Epithelial cell of esophagus (primary cell): ENCODE measurements at regions not wholly inside any gene's neighbourhood (a gene's known extent, or its start where the extent isn't known, plus 50 kb on each side); places are given as distances from the start of the nearest gene placed in this dataset.

ENCODE experiments used
- DNase-seq: peaks from one replicate; pipeline ENCODE4 v3.0.0; 2010; ENCODE audit warnings: low read depth
- H3K4me3 ChIP-seq: 2 replicates; pipeline ENCODE4 v1.5.1; 2011; ENCODE audit warnings: mild to moderate bottlenecking, low read length, control low read depth
- CTCF ChIP-seq: IDR thresholded peaks from 2 replicates; pipeline ENCODE4 v1.5.1; 2011; ENCODE audit warnings: low read depth, mild to moderate bottlenecking, low read length, control low read depth, inconsistent platforms; ENCODE audit not compliant: insufficient read depth; ENCODE audit errors: missing control alignments

GRCh38 chr3:8443829-8444791, 57.5 kb upstream of the LMCD1 start:
- H3K4me3 ChIP-seq = no peak overlapping the region
- peak; percentile 97 for DNase-seq
- TF ChIP-seq CTCF = no peak

DNA sequence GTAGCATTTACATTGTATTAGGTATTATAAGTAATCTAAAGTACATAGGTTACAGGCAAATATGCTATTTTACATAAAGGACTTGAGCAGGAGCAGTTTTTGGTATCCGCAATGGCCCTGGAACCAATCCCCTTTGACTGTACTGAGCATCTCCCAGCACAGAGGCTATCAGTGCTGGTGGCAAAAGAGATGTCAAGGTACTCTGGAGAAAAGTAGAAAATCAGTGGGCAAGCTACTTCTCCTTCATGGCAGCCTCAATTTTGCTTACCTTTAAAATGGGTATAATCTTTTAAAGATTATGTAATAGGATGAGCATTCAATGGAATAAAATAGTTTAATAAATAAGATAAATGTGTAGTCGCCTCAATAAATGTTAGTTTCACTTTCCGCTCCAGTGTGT, 56.7 kb upstream of the LMCD1 start:
- DNase-seq = no peak
- H3K4me3 ChIP-seq = no peak overlapping the region
- no peak for TF ChIP-seq CTCF

- H3K4me3 ChIP-seq = no peak overlapping the region
- peak; percentile 75 for DNase-seq
- no peak for TF ChIP-seq CTCF
Measured at GRCh38 chr3:8445861-8446260, 55.8 kb upstream of the LMCD1 start.

GRCh38 chr3:8446845-8447244, 54.8 kb upstream of the LMCD1 start:
- DNase-seq = peak; percentile 24
- TF ChIP-seq CTCF = no peak
- no peak overlapping the region for H3K4me3 ChIP-seq

DNA sequence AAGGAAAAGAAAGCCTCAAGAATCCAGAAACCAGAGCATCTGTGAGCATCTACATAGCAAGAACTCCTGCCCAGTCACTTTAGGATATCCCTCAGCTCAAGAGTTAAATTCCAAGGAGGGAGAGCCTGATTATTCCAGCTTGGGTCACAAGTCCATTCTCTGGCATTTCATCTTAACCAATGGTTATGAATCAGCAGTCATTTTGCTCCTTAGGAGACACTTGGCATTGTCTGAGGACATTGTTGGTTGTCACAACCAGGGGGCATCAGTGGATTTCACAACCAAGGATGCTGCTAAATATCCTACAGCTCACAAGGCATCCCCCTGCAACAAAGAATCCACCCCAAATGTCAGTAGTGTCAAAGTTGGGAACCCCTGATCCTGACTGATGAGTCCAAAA, 51.0 kb upstream of the LMCD1 start:
- H3K4me3 ChIP-seq = no peak overlapping the region
- no peak for TF ChIP-seq CTCF
- DNase-seq = no peak

DNA sequence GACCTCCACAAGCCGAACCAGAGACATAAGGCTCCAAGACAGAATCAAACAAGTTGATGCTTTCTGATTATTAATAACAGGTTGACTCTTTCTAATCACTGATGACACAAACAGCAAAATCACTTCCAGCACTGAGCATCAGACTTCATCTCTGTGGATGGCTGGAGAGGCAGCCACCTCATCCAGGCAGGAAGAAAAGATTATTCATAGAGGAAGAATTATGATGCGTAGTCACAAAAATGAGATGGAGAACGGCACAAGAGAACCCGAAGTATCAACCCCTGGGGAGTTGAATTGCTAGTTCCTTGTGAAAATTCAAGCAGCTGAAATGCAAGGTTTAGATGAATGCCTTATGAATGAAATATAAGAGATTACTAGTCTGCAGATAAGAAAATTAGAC, 49.9 kb upstream of the LMCD1 start:
- TF ChIP-seq CTCF = no peak
- peak; percentile 30 for DNase-seq
- no peak overlapping the region for H3K4me3 ChIP-seq
